CD4-positive, alpha-beta memory T cell (primary cell): ENCODE measurements at regions not wholly inside any gene's neighbourhood (a gene's known extent, or its start where the extent isn't known, plus 50 kb on each side); places are given as distances from the start of the nearest gene placed in this dataset.

Experiments
- CTCF ChIA-PET: fragments of 350-600 bp; sonication (Branson Sonifier 250); formaldehyde crosslinking; loops from one replicate; lab custom pipeline; 2021; ENCODE audit warnings: inconsistent platforms; ENCODE audit not compliant: partially characterized antibody; lab: Charles Lee
- POLR2A ChIA-PET: fragments of 350-600 bp; sonication (Branson Sonifier 250); formaldehyde crosslinking; loops from one replicate; lab custom pipeline; 2021; ENCODE audit not compliant: partially characterized antibody; lab: Charles Lee
- DNase-seq, 5 donors: peaks; one replicate each; pipeline versions ENCODE4 v3.0.0 to v3.0.0-alpha.2; 2020 to 2022; ENCODE audit warnings: mixed read lengths in 1 of 5
- H3K27ac ChIP-seq: one replicate; pipeline ENCODE4 v1.7.0; 2013; ENCODE audit warnings: low read depth, low read length
- H3K27me3 ChIP-seq: 2 replicates; pipeline ENCODE4 v1.7.0; 2013; ENCODE audit warnings: mild to moderate bottlenecking, low read length, moderate library complexity; ENCODE audit not compliant: insufficient read depth
- H3K36me3 ChIP-seq: 2 replicates; pipeline ENCODE4 v1.7.0; 2013; ENCODE audit warnings: mild to moderate bottlenecking, low read length, moderate library complexity; ENCODE audit not compliant: insufficient read depth
- H3K4me1 ChIP-seq: 2 replicates; pipeline ENCODE4 v1.7.0; 2013; ENCODE audit warnings: mild to moderate bottlenecking, low read length, moderate library complexity; ENCODE audit not compliant: insufficient read depth
- H3K4me3 ChIP-seq, 2 donors: one replicate each; pipeline ENCODE4 v1.7.0; 2013; ENCODE audit warnings: low read length in 2 of 2, mild to moderate bottlenecking in 1 of 2
- H3K9me3 ChIP-seq, 2 donors: one replicate each; pipeline ENCODE4 v1.7.0; 2013; ENCODE audit warnings: low read length in 2 of 2, control low read depth in 1 of 2; ENCODE audit not compliant: control insufficient read depth in 1 of 2
- H3K27ac Mint-ChIP-seq, 7 donors: one replicate each; pipeline ENCODE4 v1.8.0; 2020 to 2021; ENCODE audit warnings: mixed read lengths in 7 of 7, mild to moderate bottlenecking in 6 of 7, inconsistent platforms in 3 of 7, moderate library complexity in 3 of 7
- H3K27me3 Mint-ChIP-seq, 2 donors: one replicate each; pipeline ENCODE4 v1.8.0; 2020 to 2021; ENCODE audit warnings: mixed read lengths in 2 of 2
- H3K36me3 Mint-ChIP-seq, 2 donors: one replicate each; pipeline ENCODE4 v1.8.0; 2020 to 2021; ENCODE audit warnings: mixed read lengths in 2 of 2, inconsistent platforms in 1 of 2, mild to moderate bottlenecking in 1 of 2
- H3K4me1 Mint-ChIP-seq, 4 donors: one replicate each; pipeline ENCODE4 v1.8.0; 2020 to 2021; ENCODE audit warnings: mixed read lengths in 4 of 4, mild to moderate bottlenecking in 1 of 4
- H3K4me3 Mint-ChIP-seq, 8 donors: one replicate each; pipeline ENCODE4 v1.8.0; 2020 to 2021; ENCODE audit warnings: mixed read lengths in 8 of 8, mild to moderate bottlenecking in 7 of 8, moderate library complexity in 6 of 8, inconsistent platforms in 3 of 8
- H3K9me3 Mint-ChIP-seq, 8 donors: one replicate each; pipeline ENCODE4 v1.8.0; 2020 to 2021; ENCODE audit warnings: mixed read lengths in 8 of 8, mild to moderate bottlenecking in 5 of 8, inconsistent platforms in 3 of 8, moderate library complexity in 1 of 8
- intact Hi-C: fragments of 100-400 bp; cut with micrococcal nuclease; formaldehyde crosslinking; loops from one replicate; pipeline ENCODE4 v1.15.1; 2023

DNA sequence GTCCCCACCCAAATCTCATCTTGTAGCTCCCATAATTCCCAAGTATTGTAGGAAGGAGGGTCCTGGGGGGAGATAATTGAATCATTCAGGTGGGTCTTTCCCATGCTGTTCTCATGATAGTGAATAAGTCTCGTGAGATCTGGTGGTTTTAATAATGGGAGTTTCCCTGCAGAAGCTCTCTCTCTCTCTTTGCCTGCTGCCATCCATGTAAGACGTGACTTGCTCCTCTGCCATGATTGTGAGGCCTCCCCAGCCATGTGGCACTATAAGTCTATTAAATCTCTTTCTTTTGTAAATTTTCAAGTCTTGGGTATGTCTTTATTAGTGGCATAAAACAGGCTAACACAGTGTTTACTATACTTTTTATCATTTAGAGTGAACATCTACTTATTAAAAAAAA, 338.8 kb downstream of the ANKRD7 start:
- intact Hi-C loops = no loop called here
- no peaks in the 10 kb centered on the region for H3K27me3 ChIP-seq
- Mint-ChIP-seq H3K4me3 (no peak overlapping the region), H3K27ac (no peak overlapping the region), H3K9me3 (peaks cover 0 to 20% (median 6%) of the 10 kb centered on the region in 8 donors), H3K36me3 (no peaks in the 10 kb centered on the region), H3K27me3 (no peaks in the 10 kb centered on the region), H3K4me1 (no peaks in the 10 kb centered on the region)
- POLR2A ChIA-PET = no interaction called here
- H3K4me1 ChIP-seq = no peaks in the 10 kb centered on the region
- H3K9me3 ChIP-seq = no peaks in the 10 kb centered on the region
- DNase-seq = no peak
- CTCF ChIA-PET = no interaction called here
- H3K36me3 ChIP-seq = no peaks in the 10 kb centered on the region
- no peak overlapping the region for H3K27ac ChIP-seq
- H3K4me3 ChIP-seq = no peak overlapping the region

DNA sequence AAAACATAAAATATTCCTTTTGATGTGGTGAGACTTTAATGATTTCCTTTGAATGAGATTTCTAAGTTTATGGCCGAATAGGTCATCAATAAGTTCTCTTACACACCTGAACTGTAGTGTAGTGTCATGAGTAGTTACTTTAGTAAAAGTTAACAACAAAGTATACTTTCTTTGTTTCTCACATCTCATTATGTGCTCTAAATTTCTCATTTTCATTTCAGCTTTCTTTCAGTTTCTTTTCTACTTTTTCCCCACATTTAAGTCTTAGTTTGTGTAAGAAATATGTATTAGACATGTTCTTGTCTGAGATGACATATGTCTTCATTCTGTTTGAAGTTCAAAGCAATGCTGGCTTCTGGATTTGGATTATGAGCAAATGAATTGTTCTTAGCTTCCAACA, 348.1 kb downstream of the ANKRD7 start:
- Histone ChIP-seq H3K27me3 (no peaks in the 10 kb centered on the region), H3K4me3 (no peak overlapping the region), H3K4me1 (no peaks in the 10 kb centered on the region), H3K9me3 (no peaks in the 10 kb centered on the region), H3K36me3 (no peaks in the 10 kb centered on the region), H3K27ac (no peak overlapping the region)
- no peak for DNase-seq
- intact Hi-C loops = no loop called here
- H3K9me3 Mint-ChIP-seq = peaks cover 0 to 2% (median 0%) of the 10 kb centered on the region in 8 donors
- ChIA-PET POLR2A (no interaction called here), CTCF (no interaction called here)
- no peaks in the 10 kb centered on the region for H3K36me3 Mint-ChIP-seq
- H3K4me1 Mint-ChIP-seq = no peaks in the 10 kb centered on the region
- H3K27ac Mint-ChIP-seq = no peak overlapping the region
- no peak overlapping the region for H3K4me3 Mint-ChIP-seq
- H3K27me3 Mint-ChIP-seq = no peaks in the 10 kb centered on the region

DNA sequence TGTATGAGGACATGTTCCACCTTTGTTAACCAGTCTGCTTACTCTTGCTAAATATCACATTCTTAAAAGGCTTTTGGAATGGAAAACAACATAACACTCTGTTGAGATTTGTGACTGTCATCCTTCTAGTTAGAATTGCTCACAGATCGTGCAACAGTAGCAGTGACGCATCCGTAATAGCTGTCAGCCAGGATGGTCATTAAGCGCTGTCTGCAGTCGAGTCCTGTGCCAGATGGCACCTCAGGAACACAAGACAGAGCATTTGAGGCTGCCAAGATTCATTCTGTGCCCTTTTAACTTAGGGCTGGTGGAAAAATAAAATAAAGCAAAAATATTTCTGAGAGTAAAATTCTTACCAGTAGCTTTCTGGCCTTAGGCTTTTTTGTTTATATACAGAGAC, 348.6 kb downstream of the ANKRD7 start:
- ChIA-PET CTCF (no interaction called here), POLR2A (no interaction called here)
- H3K9me3 ChIP-seq = no peaks in the 10 kb centered on the region
- peaks cover 0 to 2% (median 0%) of the 10 kb centered on the region in 8 donors for H3K9me3 Mint-ChIP-seq
- no peaks in the 10 kb centered on the region for H3K27me3 ChIP-seq
- intact Hi-C loops = no loop called here
- H3K4me1 ChIP-seq = no peaks in the 10 kb centered on the region
- H3K27me3 Mint-ChIP-seq = no peaks in the 10 kb centered on the region
- H3K4me3 Mint-ChIP-seq = no peak overlapping the region
- DNase-seq = no peak
- no peak overlapping the region for H3K4me3 ChIP-seq
- no peaks in the 10 kb centered on the region for H3K36me3 ChIP-seq
- no peak overlapping the region for H3K27ac Mint-ChIP-seq
- H3K36me3 Mint-ChIP-seq = no peaks in the 10 kb centered on the region
- H3K27ac ChIP-seq = no peak overlapping the region
- H3K4me1 Mint-ChIP-seq = no peaks in the 10 kb centered on the region

DNA sequence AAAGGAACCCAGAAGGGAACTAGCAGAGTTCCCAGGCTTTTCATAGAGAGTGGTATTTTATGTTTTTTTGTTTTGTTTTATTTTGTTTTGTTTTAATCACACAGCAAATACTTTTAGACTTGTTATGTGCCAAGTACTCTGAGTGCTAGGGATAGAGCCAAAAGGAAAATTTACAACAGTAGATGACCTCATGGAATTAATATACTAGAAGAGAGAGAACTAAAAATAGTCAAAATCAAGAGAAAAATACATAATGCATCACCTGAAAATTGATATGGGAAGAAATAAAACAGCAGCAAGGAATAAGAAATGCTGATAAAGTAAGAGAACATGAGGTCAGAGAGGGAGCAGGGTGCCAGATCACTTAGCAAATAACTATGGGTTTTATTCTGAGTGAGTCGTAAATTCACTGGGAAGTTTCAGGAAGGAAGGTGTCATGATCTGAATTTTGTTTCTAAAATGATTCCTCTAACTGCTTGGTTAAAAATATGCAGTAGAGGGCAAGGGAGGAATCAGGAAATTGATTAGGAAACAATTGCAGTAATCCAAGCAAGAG, 351.0 kb downstream of the ANKRD7 start:
- no peaks in the 10 kb centered on the region for H3K9me3 ChIP-seq
- no peak overlapping the region for H3K27ac ChIP-seq
- no peak overlapping the region for H3K4me3 ChIP-seq
- Mint-ChIP-seq H3K27me3 (no peaks in the 10 kb centered on the region), H3K36me3 (no peaks in the 10 kb centered on the region), H3K4me1 (no peaks in the 10 kb centered on the region), H3K27ac (no peak overlapping the region), H3K9me3 (peaks cover 0 to 2% (median 0%) of the 10 kb centered on the region in 8 donors), H3K4me3 (no peak overlapping the region)
- H3K27me3 ChIP-seq = no peaks in the 10 kb centered on the region
- no peaks in the 10 kb centered on the region for H3K4me1 ChIP-seq
- DNase-seq = no peak
- POLR2A ChIA-PET = no interaction called here
- CTCF ChIA-PET = no interaction called here
- intact Hi-C loops = no loop called here
- H3K36me3 ChIP-seq = no peaks in the 10 kb centered on the region

DNA sequence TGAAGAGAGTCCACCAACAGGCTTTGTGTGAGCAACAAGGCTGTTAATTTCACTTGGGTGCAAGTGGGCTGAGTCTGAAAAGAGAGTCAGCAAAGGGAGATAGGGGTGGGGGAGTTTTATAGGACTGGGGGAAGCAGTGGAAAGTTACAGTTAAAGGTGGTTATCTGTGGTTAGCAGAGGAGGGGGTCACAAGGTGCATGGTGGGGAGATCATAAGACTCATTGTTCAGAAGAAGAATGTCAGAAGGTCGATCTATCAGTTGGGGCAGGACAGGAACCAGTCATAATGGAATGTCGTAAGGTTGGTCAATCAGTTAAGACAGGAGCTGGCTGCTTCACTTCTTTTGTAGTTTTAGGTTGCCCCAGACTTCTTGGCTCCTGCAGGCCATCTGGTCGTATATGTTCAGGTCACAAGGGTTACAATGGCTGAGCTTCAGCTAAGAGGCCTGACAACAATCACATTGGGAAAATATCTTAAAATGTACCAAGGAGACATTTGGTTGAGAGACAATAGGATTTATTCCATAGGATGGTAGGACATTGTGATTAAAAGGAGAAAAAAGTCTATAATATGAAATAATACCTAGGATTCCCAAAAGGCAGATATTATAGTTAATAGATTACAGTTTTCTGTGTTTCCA, 356.4 kb downstream of the ANKRD7 start:
- Mint-ChIP-seq H3K4me1 (no peaks in the 10 kb centered on the region), H3K4me3 (no peak overlapping the region), H3K27ac (no peak overlapping the region), H3K27me3 (no peaks in the 10 kb centered on the region), H3K36me3 (no peaks in the 10 kb centered on the region), H3K9me3 (peaks cover 0 to 6% (median 1%) of the 10 kb centered on the region in 8 donors)
- Histone ChIP-seq H3K27ac (no peak overlapping the region), H3K27me3 (no peaks in the 10 kb centered on the region), H3K36me3 (no peaks in the 10 kb centered on the region), H3K9me3 (no peaks in the 10 kb centered on the region), H3K4me1 (no peaks in the 10 kb centered on the region), H3K4me3 (no peak overlapping the region)
- CTCF ChIA-PET = no interaction called here
- intact Hi-C loops = no loop called here
- POLR2A ChIA-PET = no interaction called here
- DNase-seq = no peak

DNA sequence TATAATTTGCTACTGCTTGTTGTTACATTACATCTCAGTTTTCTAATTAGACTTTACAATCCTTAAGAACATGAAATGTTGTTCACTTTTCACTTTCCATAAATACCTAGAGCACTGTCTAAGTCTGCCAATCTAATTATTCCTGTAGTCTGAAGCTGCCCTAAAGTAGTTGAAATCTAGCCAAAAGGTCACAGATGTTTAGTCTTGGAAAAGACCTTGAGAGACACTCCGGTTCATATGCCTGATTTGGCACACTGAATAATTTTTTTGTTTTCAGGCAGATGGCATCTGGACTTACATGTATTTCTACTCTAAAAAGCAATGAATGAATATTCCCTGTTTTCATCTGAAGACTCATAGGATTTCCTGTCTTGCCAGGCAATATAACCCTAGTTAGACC, 359.1 kb downstream of the ANKRD7 start:
- intact Hi-C loops = no loop called here
- no peaks in the 10 kb centered on the region for H3K36me3 ChIP-seq
- peaks cover 2 to 18% (median 8%) of the 10 kb centered on the region in 8 donors for H3K9me3 Mint-ChIP-seq
- no peak overlapping the region for H3K27ac Mint-ChIP-seq
- H3K27me3 Mint-ChIP-seq = no peaks in the 10 kb centered on the region
- H3K36me3 Mint-ChIP-seq = no peaks in the 10 kb centered on the region
- H3K4me3 ChIP-seq = no peak overlapping the region
- ChIA-PET POLR2A (no interaction called here), CTCF (no interaction called here)
- no peak overlapping the region for H3K27ac ChIP-seq
- H3K27me3 ChIP-seq = no peaks in the 10 kb centered on the region
- DNase-seq = no peak
- no peaks in the 10 kb centered on the region for H3K4me1 ChIP-seq
- no peak overlapping the region for H3K4me3 Mint-ChIP-seq
- no peaks in the 10 kb centered on the region for H3K4me1 Mint-ChIP-seq
- no peaks in the 10 kb centered on the region for H3K9me3 ChIP-seq

DNA sequence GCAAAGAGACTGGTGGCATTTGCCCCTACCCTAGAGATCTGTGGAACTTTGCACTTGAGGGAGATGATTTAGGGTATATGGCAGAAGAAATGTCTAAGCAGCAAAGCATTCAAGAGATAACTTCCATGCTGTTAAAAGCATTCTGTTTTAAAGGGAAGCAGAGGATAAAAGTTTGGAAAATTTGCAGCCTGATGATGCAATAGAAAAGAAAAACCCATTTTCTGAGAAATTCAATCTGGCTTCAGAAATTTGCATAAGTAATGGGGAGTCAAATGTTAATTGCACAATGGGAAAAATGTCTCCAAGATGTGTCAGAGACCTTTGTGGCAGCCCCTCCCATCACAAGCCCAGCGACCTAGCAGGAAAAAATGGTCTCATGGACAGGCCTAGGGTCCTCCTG, 361.7 kb downstream of the ANKRD7 start:
- no peak overlapping the region for H3K27ac Mint-ChIP-seq
- Histone ChIP-seq H3K9me3 (peaks cover 0 to 4% of the 10 kb centered on the region in 2 donors), H3K4me1 (no peaks in the 10 kb centered on the region), H3K27ac (no peak overlapping the region), H3K4me3 (no peak overlapping the region), H3K27me3 (no peaks in the 10 kb centered on the region), H3K36me3 (no peaks in the 10 kb centered on the region)
- peaks cover 1 to 24% (median 11%) of the 10 kb centered on the region in 8 donors for H3K9me3 Mint-ChIP-seq
- no peaks in the 10 kb centered on the region for H3K27me3 Mint-ChIP-seq
- CTCF ChIA-PET = no interaction called here
- no peaks in the 10 kb centered on the region for H3K4me1 Mint-ChIP-seq
- no peaks in the 10 kb centered on the region for H3K36me3 Mint-ChIP-seq
- POLR2A ChIA-PET = no interaction called here
- H3K4me3 Mint-ChIP-seq = no peak overlapping the region
- intact Hi-C loops = no loop called here
- no peak for DNase-seq
